Lung (tissue), 11 donors: ENCODE measurements at regions not wholly inside any gene's neighbourhood (a gene's known extent, or its start where the extent isn't known, plus 50 kb on each side); places are given as distances from the start of the nearest gene placed in this dataset.

ENCODE experiments used
- ATAC-seq: fragments of 200-7000 bp; cut with Tn5 transposase; one replicate; pipeline ENCODE4 v1.9.1; 2020; ENCODE audit warnings: moderate number of reproducible peaks; ENCODE audit not compliant: insufficient read depth, low FRiP score
- DNase-seq, 3 donors: peaks; one replicate each; pipeline ENCODE4 v3.0.0-alpha.2; 2013 to 2017
- H3K27ac ChIP-seq, 2 donors: one replicate each; pipeline ENCODE4 v1.5.1; 2013; ENCODE audit warnings: mild to moderate bottlenecking in 2 of 2, moderate library complexity in 2 of 2, control low read depth in 1 of 2, inconsistent platforms in 1 of 2, low read depth in 1 of 2, low read length in 1 of 2
- H3K27me3 ChIP-seq, 3 donors: one replicate each; pipeline ENCODE4 v1.5.1; 2013; ENCODE audit warnings: low read length in 2 of 3; ENCODE audit not compliant: control insufficient read depth in 3 of 3, insufficient read depth in 3 of 3
- H3K36me3 ChIP-seq, 4 donors: one replicate each; pipeline ENCODE4 v1.5.1; 2013; ENCODE audit warnings: low read length in 4 of 4, mild to moderate bottlenecking in 1 of 4, moderate library complexity in 1 of 4; ENCODE audit not compliant: control insufficient read depth in 4 of 4, insufficient read depth in 4 of 4
- H3K4me1 ChIP-seq, 5 donors: one replicate each; pipeline ENCODE4 v1.5.1; 2013; ENCODE audit warnings: low read length in 5 of 5, mild to moderate bottlenecking in 2 of 5, moderate library complexity in 1 of 5; ENCODE audit not compliant: control insufficient read depth in 5 of 5, insufficient read depth in 5 of 5
- H3K4me3 ChIP-seq: one replicate; pipeline ENCODE4 v1.5.1; 2013; ENCODE audit warnings: mild to moderate bottlenecking, control low read depth, moderate library complexity
- H3K9ac ChIP-seq, 2 donors: one replicate each; pipeline ENCODE4 v1.5.1; 2013; ENCODE audit warnings: low read length in 2 of 2, control low read depth in 1 of 2; ENCODE audit not compliant: insufficient read depth in 1 of 2
- H3K9me3 ChIP-seq, 4 donors: one replicate each; pipeline ENCODE4 v1.5.1; 2013; ENCODE audit warnings: low read length in 3 of 4, mild to moderate bottlenecking in 1 of 4, moderate library complexity in 1 of 4; ENCODE audit not compliant: control insufficient read depth in 4 of 4, insufficient read depth in 3 of 4
- WGBS, 2 donors: extraction: QIAGEN DNeasy Blood & Tissue Kit; methylation state at CpG; one replicate each; pipeline ENCODE4 v1.1.7; 2013; 5-methylcytosine and 5-hydroxymethylcytosine counted together
- TF ChIP-seq, protein P1 (sequence below): IDR thresholded peaks from 2 replicates; pipeline ENCODE4 v1.5.1; 2012; ENCODE audit warnings: mild to moderate bottlenecking; ENCODE audit errors: control extremely low read depth, extremely low read depth
- donor health status: control.
- donor health status: control.
- donor health status: Bipolar disorder and iron deficiency.
- donor health status: healthy.
- donor health status: DM: yes; HTN: yes; CAD: no.

DNA sequence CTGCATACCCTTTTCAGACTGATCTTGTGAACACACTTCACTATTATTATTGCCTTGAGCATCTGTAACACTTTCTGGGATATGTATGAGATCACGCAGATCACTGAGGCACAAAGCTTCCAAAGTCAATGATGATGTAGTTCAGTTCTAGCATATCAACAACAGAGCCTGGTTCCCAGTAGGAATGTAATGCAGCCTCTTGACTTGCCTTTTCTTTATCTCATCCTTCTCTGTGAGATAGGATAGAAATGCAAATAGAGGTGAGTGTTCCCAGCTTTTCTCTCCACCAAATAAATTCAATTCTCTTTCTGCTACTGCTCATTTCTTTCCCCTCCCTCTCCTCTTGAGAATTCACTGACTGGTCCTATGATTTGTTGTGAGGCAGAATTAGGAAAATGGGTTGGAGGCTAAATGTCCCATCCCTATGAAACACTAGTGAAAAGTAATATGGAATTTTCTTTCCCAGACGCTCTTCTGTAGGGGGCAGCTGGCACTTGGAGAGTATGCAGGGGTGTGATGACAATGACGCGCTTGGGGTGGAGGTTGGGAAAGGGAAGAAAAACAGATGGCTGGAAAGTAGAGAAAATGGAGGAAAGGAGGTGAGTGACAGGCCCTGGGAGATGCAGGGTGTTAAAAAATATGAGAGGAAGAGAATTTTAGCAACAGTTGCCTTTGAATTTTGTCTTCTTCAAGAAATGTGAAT, 96.0 kb upstream of the TMTC1 start:
- Histone ChIP-seq H3K4me1 (peaks cover 0 to 10% (median 0%) of the 10 kb centered on the region in 5 donors), H3K27me3 (no peaks in the 10 kb centered on the region), H3K9me3 (peaks cover 0 to 8% (median 1%) of the 10 kb centered on the region in 4 donors), H3K4me3 (no peak overlapping the region), H3K36me3 (no peaks in the 10 kb centered on the region), H3K9ac (no peak overlapping the region), H3K27ac (no peak overlapping the region)
- DNase-seq, result no peak
- 79 to 82% methylated on average over 4 of the region's 4 CpGs for WGBS, 2 donors
- ATAC-seq, result no peak
- TF ChIP-seq, protein P1, sequence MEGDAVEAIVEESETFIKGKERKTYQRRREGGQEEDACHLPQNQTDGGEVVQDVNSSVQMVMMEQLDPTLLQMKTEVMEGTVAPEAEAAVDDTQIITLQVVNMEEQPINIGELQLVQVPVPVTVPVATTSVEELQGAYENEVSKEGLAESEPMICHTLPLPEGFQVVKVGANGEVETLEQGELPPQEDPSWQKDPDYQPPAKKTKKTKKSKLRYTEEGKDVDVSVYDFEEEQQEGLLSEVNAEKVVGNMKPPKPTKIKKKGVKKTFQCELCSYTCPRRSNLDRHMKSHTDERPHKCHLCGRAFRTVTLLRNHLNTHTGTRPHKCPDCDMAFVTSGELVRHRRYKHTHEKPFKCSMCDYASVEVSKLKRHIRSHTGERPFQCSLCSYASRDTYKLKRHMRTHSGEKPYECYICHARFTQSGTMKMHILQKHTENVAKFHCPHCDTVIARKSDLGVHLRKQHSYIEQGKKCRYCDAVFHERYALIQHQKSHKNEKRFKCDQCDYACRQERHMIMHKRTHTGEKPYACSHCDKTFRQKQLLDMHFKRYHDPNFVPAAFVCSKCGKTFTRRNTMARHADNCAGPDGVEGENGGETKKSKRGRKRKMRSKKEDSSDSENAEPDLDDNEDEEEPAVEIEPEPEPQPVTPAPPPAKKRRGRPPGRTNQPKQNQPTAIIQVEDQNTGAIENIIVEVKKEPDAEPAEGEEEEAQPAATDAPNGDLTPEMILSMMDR, result no peak

DNA sequence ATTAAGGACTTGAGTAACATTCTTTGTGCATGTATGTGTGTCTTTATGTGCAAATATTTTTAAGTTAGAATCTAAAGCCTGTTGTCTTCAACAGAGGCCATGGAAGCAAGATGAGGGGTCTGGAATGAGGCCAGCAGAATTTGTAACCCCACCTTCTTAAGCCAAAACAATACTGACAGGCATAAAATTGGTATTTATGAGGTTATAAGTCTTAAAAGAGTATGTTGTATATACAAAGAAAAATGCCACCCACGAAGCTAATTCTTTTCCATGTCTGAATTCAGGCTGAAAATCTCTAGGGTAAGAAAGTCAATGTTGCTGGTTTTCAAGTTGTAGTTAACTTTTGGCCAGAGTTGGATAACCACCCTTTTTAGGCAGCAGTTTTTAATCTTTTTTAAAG, 86.2 kb upstream of the TMTC1 start:
- no peak for ATAC-seq
- Histone ChIP-seq H3K27me3 (no peaks in the 10 kb centered on the region), H3K36me3 (no peaks in the 10 kb centered on the region), H3K4me1 (peaks cover 0 to 29% (median 0%) of the 10 kb centered on the region in 5 donors), H3K4me3 (no peak overlapping the region), H3K9ac (no peak overlapping the region), H3K9me3 (peaks cover 0 to 2% (median 0%) of the 10 kb centered on the region in 4 donors), H3K27ac (no peak overlapping the region)
- DNase-seq, result peak; percentile 55 to 88 (median 82)
- WGBS, 2 donors, result 46 to 50% methylated on average over 1 of the region's 1 CpG
- TF ChIP-seq, protein P1, result no peak

DNA sequence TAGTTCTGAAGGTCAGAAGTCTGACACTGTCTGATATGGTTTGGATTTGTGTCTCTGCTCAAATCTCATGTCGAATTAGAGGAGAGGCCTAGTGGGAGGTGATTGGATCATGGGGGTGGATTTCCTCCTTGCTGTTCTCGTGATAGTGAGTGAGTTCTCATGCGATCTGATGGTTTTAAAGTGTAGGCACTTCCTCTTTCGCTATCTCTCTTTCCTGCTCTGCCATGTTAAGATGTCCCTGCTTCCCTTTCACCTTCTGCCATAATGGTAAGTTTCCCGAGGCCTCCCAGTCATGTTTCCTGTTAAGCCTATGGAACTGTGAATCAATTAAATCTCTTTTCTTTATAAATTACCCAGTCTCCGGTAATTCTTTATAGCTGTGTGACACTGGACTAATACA, 84.1 kb upstream of the TMTC1 start:
- Histone ChIP-seq H3K4me1 (peaks cover 0 to 15% (median 0%) of the 10 kb centered on the region in 5 donors), H3K27ac (no peak overlapping the region), H3K36me3 (no peaks in the 10 kb centered on the region), H3K9ac (no peak overlapping the region), H3K27me3 (no peaks in the 10 kb centered on the region), H3K9me3 (no peaks in the 10 kb centered on the region), H3K4me3 (no peak overlapping the region)
- DNase-seq (no peak), ATAC-seq (no peak)
- 72 to 77% methylated on average over 6 of the region's 6 CpGs for WGBS, 2 donors
- TF ChIP-seq, protein P1, result no peak

DNA sequence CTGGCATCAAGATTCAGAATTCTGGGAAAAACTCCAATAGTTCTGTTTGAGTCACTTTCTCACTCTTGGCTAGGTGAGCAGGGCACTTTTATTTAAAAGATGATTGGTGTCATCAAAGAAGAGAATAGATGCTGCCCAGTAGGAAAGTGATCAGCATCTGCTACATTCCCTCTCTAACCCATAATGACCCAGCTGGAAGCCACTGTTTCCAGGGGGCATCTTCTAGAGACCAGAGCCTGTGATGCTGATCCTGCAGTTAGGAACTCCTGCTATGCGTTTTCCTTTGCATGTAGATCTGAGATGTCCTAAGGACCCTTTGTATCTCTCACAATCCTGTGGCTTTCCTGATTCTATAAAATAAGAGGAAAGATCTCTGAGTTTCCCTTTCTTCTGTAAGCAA, 79.9 kb upstream of the TMTC1 start:
- Histone ChIP-seq H3K36me3 (no peaks in the 10 kb centered on the region), H3K27me3 (no peaks in the 10 kb centered on the region), H3K4me3 (no peak overlapping the region), H3K27ac (no peak overlapping the region), H3K9ac (no peak overlapping the region), H3K9me3 (no peaks in the 10 kb centered on the region), H3K4me1 (no peaks in the 10 kb centered on the region)
- no peak for ATAC-seq
- DNase-seq, result no peak
- TF ChIP-seq, protein P1, result no peak
- WGBS, 2 donors, result 50% methylated on average over 1 of the region's 1 CpG
